NCI-H446 treated with DMSO at 0.1 percent for 48 hours (cell line): ENCODE measurements at regions not wholly inside any gene's neighbourhood (a gene's known extent, or its start where the extent isn't known, plus 50 kb on each side); places are given as distances from the start of the nearest gene placed in this dataset.
"Not testable (repeated sequence)": the region's sequence is repeated elsewhere in the genome, so short reads cannot be mapped to it uniquely, and the experiment has no call there.

Experiments used
- DNase-seq: peaks from one replicate; lab custom pipeline; 2025; lab: John Stamatoyannopoulos, UW

DNA sequence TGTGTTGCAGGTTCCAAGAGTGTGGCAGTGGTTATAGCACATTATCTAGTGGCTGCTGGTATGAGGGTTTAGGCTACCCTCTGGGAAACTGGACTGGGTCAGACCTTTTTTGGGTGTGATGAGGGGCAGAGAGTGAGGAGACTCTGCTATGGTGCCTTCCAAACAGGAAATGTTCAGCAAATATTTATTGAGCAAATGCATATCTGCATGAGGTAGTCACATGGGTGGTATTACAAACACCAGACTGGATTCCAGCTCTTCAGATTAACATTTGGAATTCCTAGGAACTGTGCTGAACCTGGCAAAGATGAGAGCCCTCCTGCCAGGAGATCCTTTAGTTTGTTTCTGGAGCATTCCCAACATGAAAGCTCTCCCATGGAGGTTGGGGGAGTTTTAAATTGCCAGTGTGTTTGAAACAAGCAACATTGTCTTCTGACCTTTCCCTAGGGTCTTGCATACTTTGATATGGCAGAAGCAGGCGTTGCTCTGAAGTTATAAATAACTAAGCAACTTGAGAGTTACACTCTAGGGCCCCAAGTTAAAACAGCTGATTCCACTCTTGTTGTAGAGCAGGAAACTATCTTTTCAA, 341.2 kb upstream of the C2CD4B start:
- DNase-seq: no peak

DNA sequence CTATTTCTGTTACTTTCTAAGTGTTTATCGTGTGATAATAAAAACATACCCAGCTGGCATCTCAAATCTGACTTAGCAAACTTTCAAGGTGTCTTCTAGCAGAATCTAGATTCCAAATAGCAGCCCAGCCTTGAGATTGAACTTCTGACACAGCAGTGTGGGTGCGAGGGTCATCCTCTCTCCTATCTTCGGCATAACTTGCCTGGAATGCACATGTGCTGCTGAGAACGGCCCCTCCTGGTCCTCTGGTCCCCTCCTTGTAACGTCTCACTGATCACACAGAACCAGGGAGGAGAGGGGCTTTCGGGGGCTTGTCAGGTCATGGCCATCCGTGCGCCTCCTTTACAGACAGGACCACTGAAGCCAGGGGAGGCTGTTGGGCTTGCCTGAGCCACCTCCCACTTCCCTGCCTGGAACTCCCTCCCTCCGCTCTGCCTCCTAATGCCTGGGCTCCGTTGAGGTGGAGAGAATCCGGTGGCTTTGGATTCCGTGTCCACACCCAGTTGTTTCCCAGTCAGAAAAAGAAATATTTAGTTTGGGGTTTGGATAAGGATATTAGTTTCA, 344.4 kb upstream of the C2CD4B start:
- DNase-seq: no peak

DNA sequence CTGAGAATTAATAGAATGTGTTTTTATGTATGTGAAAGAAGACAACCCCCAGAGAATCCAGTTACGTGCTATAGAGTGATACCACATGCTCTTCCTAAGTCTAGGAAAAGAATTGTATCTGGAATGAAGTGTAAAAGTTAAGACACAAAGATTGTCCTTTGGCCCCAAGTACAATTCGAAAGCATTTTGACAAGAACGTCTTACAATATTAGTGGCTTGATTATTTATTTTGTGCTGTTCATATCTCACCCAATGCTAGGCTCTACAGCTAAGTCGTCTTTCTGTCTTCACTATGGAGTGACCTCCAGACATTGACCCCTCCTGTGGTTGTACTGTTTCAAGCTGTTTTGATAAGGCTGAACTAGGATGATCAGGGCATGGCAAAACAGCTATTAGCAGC, 345.7 kb upstream of the C2CD4B start:
- no peak for DNase-seq

DNA sequence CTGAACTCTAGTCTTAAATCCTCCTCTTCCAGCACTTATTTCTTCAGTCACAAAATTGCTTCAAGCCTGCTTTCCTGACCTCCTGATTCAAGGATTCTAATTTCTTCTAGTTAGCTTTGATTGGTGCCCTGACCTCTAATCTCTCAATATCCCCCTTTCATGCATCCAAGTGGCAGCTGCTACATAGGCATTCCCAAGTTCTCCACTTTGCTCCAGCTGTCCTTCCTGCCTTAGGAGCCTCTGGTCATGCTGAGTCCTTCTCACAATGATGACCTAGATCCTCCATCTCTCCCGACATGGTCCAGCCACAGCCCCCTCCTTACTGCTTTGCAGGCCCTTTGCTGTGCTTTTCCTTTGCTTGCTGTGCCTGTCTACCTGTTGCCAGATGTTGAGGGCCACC, 347.8 kb upstream of the C2CD4B start:
- no peak for DNase-seq

DNA sequence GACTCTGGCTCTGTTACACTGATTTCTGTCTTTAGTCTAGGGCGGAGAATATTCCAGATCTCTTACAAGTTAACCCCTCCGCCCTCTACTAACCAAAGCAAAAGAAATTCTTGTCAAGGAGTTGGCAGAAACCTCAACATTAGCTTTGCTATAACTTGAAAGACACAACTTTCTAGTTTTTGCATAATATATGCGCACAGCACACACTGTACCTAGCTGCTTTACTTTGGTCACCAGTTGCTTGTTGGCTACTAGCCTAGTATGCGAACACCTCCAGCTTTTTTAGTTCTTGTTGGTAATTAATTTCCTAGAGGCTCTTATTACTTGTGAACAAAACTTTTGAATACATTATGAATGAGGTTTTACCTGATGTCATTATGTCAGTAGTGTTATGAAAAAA, 348.8 kb upstream of the C2CD4B start:
- no peak for DNase-seq

DNA sequence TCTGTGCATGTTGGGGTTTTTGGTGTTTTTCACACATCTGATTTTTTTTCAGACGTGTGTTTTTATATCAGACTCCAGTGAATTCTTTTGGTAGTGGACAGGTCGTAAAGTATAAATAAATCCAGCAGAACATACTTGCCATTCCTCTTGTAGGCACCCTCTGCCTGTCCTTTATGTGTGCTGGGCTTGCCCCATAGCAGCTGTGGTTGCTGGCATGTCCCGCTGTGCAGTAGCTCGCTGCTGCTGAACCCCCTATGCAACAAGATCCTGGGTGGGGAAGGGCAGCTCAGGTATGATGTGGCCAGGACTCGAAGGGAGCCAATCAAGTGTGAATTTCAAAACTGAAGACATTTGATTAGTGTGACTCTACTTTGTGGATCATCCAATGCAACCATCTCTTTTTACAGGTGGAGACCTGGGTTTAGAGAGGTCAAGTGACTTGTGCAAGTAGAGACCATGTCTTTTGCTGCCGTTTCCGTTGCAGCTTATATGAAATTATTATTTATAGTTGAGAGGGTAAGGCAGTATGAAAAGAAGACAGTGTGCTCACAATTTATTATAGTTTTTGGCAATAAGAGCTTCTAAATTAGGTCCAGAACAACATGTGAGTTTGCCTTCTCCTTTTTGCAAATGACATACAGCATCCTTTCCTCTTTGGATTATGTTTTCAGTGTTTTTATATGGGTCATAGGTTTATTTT, 350.8 kb upstream of the C2CD4B start:
- no peak for DNase-seq

DNA sequence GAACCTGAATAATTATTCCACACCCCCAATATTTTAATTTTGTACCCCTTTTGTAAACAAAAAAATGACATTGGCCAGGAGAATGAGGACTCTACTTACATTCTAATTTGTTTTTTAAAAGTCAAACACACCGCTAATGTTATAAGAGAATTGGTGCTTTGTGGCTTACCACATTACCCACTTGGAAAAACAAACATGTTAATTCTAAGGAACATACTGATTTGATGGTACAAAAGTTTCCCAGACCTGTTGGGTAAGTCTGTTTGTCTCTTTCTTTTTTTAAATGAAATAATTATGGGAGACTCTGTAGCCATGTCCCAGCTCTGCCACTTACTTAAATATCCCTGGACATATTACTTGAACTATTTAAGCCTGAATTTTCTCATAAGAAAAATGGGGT, 352.5 kb upstream of the C2CD4B start:
- no peak for DNase-seq

DNA sequence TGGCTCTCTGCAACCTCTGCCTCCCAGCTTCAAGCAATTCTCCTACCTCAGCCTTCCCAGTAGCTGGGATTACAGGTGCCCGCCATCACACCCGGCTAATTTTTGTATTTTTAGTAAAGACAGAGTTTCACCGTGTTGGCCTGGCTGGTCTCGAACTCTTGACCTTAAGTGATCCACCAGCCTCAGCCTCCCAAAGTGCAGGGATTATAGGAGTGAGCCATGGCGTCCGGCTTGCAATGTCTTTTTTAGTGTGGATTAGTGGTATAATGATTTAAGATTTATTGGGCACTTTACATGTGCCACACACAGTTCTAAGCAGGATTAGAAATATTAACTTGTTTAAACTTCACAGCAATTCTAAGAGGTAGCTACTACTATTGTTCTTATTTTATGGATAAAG, 353.6 kb upstream of the C2CD4B start:
- DNase-seq: not testable (repeated sequence)

DNA sequence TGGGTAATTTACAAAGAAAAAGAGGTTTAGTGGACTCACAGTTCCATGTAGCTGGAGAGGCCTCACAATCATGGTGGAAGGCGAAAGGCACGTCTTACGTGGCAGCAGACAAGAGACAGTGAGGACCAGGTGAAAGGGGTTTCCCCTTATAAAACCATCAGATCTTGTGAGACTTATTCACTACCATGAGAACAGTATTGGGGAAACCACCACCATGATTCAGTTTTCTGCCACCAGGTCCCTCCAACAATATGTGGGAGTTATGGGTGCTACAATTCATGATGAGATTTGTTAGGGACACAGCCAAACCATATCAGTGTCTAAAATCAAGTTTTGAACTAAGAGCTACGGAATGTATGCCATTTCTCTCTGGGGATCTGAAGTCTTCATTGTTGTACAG, 354.8 kb upstream of the C2CD4B start:
- no peak for DNase-seq

DNA sequence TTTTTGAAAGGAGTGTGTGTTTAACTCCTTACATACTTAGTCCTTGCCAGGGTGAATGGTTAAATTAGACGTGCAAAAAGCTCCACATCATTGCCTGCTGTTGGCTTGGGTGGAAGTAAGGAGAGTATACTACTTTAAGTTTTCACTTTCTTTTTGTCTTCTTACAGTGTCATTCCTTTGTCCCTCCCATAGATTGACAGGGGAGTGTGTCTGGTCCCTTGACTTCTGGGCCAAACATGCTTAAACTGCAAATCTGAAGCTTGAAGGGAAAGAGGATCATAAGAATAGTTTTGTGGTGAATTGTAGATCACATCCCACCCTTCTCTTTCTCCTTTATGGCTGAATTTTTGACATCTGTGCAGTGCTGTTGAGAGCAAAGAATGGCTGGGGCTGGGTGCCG, 355.8 kb upstream of the C2CD4B start:
- no peak for DNase-seq

DNA sequence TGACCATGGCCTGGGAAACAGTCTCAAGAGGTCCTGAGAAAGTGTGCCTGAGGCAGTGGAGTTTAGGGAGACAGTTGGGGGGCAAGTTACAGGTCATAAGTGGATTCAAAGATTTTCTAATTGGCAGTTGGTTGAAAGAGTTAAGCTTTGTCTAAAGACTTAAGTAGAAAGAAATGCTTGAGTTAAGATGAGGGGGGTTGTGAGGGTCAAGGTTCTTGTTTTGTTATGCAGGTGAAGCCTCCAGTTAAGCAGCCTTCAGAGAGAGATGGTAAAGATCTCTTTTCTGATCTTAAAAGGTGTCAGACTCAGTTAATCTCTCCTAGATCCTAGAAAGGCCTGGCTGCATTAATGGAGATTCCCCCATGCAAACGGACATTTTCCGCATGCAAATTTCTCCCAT, 356.3 kb upstream of the C2CD4B start:
- DNase-seq: no peak

DNA sequence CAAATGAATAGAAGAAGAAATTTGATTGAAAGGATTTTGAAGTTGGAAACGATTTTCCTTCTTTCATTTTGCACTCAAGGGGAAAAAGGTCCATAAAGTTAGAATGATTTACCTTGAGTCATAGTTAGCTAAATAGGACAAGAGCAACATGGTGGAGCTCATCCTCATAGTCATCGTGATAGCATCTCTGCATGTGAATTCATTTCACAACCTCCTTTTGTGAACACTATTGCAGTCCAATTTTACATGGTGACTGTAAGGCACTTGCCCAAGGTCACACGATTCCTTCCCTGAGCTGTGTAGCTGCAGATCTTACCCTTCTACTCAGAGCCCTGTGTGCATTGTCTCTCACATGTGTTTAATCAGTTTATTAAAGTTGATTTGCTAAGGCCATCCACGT, 359.8 kb upstream of the C2CD4B start:
- DNase-seq: no peak

DNA sequence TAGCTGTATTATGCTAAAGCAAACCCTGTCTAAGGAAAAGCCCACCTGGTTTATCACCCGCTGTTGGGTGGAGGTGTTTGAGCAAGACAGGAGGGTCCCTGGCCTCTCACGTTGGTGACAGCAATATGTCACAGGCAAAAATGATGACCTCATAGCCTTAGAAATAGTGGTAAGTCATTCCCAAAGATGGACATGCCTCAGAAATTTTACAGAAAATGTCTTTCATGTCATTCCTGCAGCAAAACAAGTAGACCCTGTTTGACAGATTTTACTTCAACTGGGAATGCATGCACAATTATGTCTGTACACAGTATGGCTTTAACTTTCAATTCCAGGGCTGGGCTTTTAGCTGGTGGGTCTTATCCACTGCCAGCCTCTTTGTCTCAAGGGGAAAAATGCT, 362.3 kb upstream of the C2CD4B start:
- DNase-seq: no peak

DNA sequence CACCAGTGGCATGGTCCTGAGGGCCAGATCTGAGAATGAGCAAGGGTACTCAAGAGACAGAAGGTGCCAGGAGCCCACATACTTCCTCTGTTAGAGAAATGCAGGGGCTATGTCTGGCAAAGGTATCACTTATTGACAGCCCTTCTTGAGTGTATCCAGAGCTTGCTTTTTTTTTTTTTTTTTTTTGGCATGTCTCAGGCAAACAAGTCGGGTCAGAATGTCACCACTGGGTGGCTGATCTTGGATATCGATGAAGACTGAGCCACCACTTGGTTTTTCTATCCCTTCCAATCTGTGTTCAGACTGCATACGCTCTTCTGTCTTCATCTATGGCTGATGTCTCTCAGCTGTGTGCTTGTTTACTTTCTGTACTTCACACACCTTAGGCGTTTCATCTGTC, 363.4 kb upstream of the C2CD4B start:
- DNase-seq: no peak

DNA sequence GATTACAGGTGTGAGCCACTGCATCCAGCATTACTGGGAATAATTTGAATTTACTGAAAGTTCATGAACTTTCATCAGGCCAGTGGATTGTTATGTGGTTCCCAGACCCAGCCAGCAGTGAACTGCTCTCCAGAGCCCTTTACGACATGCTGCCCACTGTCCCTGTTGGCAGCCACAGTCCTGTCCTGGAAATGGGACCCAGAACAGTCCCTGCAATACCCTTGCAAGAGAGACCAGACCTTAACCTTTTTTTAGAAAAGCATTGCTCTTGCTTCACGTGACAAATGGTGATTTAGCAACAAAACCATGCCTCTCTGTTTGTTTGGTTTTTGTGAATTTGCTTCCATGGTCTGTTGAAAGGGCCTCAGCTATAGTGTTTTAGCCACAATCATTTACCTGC, 367.3 kb upstream of the C2CD4B start:
- no peak for DNase-seq

DNA sequence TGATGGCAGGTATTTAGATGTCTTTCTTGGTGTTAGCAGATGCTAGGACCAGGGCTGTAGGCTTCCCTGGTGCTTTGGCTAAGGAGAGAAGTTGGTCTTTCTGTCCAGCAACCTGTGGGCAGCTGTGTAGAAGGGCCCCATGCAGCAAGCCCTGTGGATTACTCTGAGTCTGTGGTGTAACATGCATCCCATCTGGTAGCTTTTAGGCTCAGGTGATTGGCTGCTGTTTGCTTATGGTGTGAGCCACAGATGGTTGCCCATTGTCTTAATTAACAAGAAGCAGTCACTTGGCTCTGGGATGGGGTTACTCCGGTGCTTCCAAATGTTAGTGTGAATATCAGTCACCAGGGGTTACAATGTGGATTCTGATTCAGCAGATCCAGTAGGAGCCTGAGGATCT, 368.6 kb upstream of the C2CD4B start:
- no peak for DNase-seq

DNA sequence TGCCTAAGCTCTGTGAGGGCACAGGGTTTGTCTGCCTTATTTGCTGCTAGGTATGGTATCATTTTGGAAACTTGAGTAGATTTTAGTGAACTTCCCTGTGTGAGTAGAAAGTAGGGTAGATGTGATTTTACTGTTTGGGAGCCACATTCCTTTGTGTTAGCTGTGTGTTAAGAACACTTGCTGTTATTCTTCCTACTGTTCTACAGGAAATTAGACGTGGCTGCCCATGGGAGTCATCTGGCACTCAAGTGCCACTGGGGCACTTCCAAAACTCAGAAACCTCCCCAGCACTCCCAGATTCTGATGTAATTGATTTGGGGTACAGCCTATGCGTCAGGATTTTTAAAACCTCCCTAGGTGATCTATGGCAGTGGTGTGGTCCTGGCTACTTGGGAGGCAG, 369.9 kb upstream of the C2CD4B start:
- no peak for DNase-seq

DNA sequence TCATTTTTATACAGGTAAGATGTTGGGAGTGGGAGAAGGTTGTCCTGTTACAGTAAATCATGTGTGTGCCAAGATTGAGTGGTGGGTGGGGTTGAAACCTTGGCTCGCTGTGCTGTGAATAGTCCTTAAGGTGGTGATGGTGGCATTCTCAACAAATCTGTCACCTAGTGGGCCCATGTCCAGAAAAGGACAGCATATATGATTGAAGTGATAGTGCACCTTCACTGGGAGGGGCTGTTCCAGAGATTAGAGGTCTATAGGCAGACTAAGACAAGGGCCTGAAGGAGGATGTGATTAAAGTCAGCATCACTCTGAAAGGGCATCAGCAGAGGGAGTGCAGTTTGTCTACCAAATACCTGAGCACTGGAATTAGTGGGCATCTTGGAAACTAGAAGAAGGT, 374.2 kb upstream of the C2CD4B start:
- no peak for DNase-seq

DNA sequence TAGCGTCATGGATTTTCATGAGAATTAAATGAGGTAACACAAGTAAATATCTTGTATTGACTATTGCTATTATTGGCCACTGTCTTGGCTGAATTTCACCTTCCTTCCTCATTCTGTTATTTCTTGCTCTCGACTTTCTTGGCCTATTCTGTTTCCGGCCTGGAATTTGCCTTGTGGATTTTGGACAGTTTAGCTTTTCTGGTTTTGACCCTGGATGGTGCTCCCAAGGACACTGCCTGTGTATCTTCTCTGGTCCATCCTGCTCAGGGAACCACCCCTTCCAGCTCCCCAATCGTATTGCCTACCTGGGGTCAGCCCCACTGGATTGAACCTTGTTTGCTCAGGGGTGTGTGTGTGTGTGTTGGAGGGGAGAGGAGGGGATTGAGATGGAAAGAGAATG, 376.2 kb upstream of the C2CD4B start:
- no peak for DNase-seq

DNA sequence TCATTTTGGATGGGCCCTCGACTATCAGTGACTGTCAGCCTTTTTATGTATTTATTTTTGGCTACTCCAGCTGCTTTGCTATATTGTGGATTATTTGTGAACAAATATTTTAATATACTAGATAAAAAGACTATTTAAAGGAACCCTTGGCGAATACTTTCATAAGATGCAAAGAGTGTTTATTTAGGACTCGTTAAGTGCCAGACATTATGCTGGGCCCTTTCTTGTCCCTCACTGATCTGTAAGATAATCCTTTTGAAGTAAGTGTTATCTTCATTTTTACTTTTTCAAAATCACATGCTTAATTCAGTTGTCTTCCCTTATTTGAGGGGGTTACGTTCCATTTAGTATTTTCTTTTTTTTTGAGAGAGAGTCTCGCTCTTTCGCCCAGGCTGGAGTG, 376.8 kb upstream of the C2CD4B start:
- DNase-seq: no peak

DNA sequence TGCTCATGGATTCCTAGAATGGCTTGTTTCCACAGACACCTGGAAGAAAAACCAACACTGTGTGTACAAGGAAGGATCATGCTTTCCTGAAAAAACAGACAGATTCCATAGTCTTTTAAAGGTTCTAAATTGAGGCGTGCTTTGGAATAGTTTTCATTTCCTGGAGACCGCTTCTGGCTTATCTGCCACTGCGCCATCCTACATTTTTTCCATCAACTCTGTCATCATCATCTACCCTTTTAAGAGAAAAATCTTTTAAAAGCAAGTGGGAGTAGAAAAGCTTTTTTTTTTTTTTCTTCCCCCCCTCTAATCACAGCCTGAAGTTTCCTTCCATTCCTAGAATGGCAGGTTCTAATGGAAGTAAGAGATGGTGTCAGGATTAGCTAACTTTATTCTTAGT, 379.4 kb upstream of the C2CD4B start:
- DNase-seq: no peak

DNA sequence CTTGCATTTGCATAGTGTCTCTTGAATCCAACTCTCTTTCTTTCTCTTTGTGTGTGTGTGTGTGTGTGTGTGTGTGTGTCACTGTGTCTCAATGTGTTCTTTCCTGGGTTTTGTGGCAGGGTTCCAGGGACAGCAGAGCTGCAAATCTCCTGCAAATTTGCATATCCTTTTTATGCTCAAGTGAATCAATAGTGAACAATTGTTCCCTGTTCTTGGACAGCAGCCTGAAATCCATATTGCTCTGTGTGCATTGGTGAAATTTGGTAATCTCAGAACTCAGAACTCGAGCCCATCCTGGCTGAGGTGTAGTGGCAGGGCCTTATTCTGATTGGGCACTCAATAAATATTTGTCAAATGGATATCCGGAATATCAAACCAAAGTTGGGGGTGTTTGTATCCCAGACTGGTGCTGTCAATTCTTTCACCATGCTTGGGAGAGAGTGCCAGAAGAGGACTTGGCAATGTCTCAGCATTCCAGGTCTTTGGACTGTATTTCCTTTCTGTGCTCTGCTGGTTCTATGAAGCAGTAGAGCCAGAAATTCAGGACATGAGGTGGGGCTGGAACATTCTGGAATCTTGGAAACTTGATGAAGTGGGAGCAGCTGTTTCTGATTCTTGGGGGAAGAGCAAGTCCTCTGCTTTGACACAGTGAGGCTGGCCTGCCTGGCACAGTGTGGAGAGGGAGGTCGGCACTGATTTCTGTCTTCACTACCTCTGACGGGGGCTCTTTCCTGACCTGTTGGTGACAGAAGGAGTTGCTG, 380.6 kb upstream of the C2CD4B start:
- DNase-seq: peak; percentile 1

DNA sequence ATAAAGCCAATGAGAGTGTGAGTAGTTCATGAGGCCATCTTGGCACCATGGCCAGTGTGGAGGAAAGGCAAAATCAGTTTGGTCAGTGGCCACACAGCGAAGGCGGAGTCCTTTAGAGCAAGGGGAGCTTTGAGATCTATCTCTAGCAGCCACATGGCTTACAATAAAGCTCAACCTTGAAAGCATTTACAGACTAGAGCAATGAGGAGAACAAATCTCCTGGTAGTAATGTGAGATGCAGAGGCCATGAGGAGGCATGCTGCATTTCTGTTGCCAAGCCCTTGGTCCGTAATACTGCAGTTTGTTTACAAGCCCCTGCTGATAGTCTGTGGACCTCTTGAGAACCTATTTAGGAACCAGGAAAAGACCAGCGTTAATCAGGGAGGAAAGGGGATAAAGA, 381.5 kb upstream of the C2CD4B start:
- DNase-seq: no peak
